ENCODE measurements at regions not wholly inside any gene's neighbourhood (a gene's known extent, or its start where the extent isn't known, plus 50 kb on each side); places are given as distances from the start of the nearest gene placed in this dataset.

GRCh38 chr4:173891072-173891471 is 361.0 kb upstream of the HAND2 start:
- intact Hi-C loops (cut with DNase I) = no loop called here
- no peaks in the 10 kb centered on the region for H3K4me1 ChIP-seq (ENCODE audit: insufficient read depth)
- 88 to 90% (median 89%) methylated on average over 3 of the region's 3 CpGs for WGBS, 3 donors

GRCh38 chr4:173883821-173884220 is 353.8 kb upstream of the HAND2 start:
- intact Hi-C loops (cut with DNase I) = no loop called here
- no peak for DNase-seq
- Histone ChIP-seq H3K4me3 (no peak overlapping the region), H3K27ac (no peak overlapping the region), H3K4me1 (ENCODE audit: insufficient read depth) (no peaks in the 10 kb centered on the region), H3K27me3 (no peaks in the 10 kb centered on the region), H3K9me3 (no peaks in the 10 kb centered on the region), H3K36me3 (no peaks in the 10 kb centered on the region)
- TF ChIP-seq POLR2A (IDR thresholded peaks at IDR 0.05) = no peak
- TF ChIP-seq EP300 (IDR thresholded peaks at IDR 0.05) = no peak
- no peak for TF ChIP-seq CTCF (IDR thresholded peaks at IDR 0.05)
- 29 to 54% (median 37%) methylated on average over 4 of the region's 4 CpGs for WGBS, 3 donors

More at GRCh38 chr4:173891072-173891471, 361.0 kb upstream of the HAND2 start:
- no peak for TF ChIP-seq CTCF (IDR thresholded peaks at IDR 0.05)
- TF ChIP-seq EP300 (IDR thresholded peaks at IDR 0.05) = no peak
- no peak for TF ChIP-seq POLR2A (IDR thresholded peaks at IDR 0.05)
- Histone ChIP-seq H3K27ac (no peak overlapping the region), H3K27me3 (no peaks in the 10 kb centered on the region), H3K36me3 (no peaks in the 10 kb centered on the region), H3K9me3 (no peaks in the 10 kb centered on the region), H3K4me3 (no peak overlapping the region)
- no peak for DNase-seq

- Histone ChIP-seq H3K9me3 (no peaks in the 10 kb centered on the region), H3K27me3 (no peaks in the 10 kb centered on the region), H3K27ac (no peak overlapping the region), H3K4me3 (no peak overlapping the region), H3K4me1 (ENCODE audit: insufficient read depth) (no peaks in the 10 kb centered on the region), H3K36me3 (no peaks in the 10 kb centered on the region)
- 46 to 61% (median 51%) methylated on average over 1 of the region's 1 CpG for WGBS, 3 donors
- DNase-seq = no peak
- TF ChIP-seq EP300 (IDR thresholded peaks at IDR 0.05) = no peak
- intact Hi-C loops (cut with DNase I) = no loop called here
Observed at GRCh38 chr4:173880897-173881296, 350.9 kb upstream of the HAND2 start.

GRCh38 chr4:173879509-173879908 is 349.5 kb upstream of the HAND2 start:
- 86 to 93% (median 92%) methylated on average over 5 of the region's 5 CpGs for WGBS, 3 donors
- TF ChIP-seq POLR2A (IDR thresholded peaks at IDR 0.05) (no peak), CTCF (IDR thresholded peaks at IDR 0.05) (no peak), EP300 (IDR thresholded peaks at IDR 0.05) (no peak)
- intact Hi-C loops (cut with DNase I) = no loop called here
- no peak for DNase-seq
- Histone ChIP-seq H3K36me3 (no peaks in the 10 kb centered on the region), H3K4me1 (ENCODE audit: insufficient read depth) (no peaks in the 10 kb centered on the region), H3K27ac (no peak overlapping the region), H3K9me3 (no peaks in the 10 kb centered on the region), H3K4me3 (no peak overlapping the region), H3K27me3 (no peaks in the 10 kb centered on the region)

GRCh38 chr4:173878701-173879100 is 348.7 kb upstream of the HAND2 start:
- H3K9me3 ChIP-seq = no peaks in the 10 kb centered on the region
- H3K27me3 ChIP-seq = no peaks in the 10 kb centered on the region
- no peak overlapping the region for H3K4me3 ChIP-seq
- intact Hi-C loops (cut with DNase I) = no loop called here
- no peaks in the 10 kb centered on the region for H3K4me1 ChIP-seq (ENCODE audit: insufficient read depth)
- no peak for DNase-seq
- H3K27ac ChIP-seq = no peak overlapping the region
- TF ChIP-seq EP300 (IDR thresholded peaks at IDR 0.05) (no peak), POLR2A (IDR thresholded peaks at IDR 0.05) (no peak), CTCF (IDR thresholded peaks at IDR 0.05) (no peak)
- no peaks in the 10 kb centered on the region for H3K36me3 ChIP-seq
- WGBS, 3 donors = 25 to 33% (median 29%) methylated on average over 5 of the region's 5 CpGs
